HG03460 (cell line): ENCODE measurements at regions not wholly inside any gene's neighbourhood (a gene's known extent, or its start where the extent isn't known, plus 50 kb on each side); places are given as distances from the start of the nearest gene placed in this dataset.

Experiments
- ATAC-seq: cut with Tn5 transposase; IDR thresholded peaks from one replicate; pipeline ENCODE4 v1.9.1; 2021; ENCODE audit not compliant: unreplicated experiment

DNA sequence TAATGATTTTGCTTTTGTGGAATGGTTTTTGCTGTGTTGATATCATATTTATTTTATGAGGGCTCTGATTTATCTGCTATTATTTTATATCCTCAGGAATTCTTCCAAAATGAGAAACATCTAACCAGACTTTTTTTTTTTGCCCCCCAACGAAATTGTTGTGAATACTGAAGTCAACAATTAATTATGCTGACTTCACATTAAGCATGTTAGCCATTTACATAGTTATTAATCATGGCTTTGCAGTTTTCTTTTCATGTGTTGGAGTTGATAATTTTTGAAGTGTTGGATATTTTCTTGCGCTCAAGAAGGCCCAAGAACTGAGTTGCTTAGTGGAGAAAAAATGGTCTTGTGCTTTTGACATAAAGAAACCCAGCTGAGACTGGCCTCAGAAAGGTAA, 246.6 kb upstream of the CRY1 start:
- ATAC-seq = no peak

DNA sequence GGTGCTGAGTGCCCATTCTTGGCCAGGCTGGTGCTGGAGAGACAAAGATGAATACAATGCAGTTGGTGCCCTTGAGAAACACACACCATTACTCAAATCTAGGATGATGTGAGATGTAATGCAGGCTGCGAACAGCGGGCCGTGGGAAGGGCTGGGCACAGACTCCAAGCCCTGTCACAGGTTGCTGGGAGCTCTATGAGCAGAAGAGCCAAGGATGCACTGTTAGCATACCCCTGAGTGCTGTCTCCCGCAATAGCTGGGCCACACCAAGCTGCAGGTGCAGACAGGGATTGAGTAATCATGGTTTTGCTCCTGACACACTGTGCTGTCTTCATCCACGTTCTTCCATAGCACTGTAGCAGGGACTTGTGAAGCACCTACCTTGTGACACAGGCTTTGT, 247.5 kb upstream of the CRY1 start:
- no peak for ATAC-seq

GRCh38 chr12:107344035-107344808, 250.9 kb upstream of the CRY1 start:
- no peak for ATAC-seq

DNA sequence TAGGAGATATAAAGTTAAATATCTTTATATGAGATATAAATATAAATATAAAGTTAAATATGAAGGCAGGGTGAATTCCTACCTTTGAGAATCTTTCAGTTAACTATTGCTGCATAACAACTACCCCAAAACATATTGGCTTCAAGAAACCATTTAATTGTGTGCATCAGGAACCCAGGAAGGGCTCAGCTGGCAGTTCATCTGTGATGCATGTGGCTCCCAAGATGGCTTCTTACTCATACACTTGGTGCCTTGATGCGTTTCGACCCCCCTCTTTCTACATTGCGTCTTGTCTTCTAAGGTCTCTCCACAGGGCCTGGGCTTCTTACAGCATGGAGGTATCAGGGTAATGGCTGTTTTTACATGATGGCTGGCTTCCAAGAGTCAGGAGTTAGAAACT, 253.9 kb upstream of the CRY1 start:
- ATAC-seq = no peak

DNA sequence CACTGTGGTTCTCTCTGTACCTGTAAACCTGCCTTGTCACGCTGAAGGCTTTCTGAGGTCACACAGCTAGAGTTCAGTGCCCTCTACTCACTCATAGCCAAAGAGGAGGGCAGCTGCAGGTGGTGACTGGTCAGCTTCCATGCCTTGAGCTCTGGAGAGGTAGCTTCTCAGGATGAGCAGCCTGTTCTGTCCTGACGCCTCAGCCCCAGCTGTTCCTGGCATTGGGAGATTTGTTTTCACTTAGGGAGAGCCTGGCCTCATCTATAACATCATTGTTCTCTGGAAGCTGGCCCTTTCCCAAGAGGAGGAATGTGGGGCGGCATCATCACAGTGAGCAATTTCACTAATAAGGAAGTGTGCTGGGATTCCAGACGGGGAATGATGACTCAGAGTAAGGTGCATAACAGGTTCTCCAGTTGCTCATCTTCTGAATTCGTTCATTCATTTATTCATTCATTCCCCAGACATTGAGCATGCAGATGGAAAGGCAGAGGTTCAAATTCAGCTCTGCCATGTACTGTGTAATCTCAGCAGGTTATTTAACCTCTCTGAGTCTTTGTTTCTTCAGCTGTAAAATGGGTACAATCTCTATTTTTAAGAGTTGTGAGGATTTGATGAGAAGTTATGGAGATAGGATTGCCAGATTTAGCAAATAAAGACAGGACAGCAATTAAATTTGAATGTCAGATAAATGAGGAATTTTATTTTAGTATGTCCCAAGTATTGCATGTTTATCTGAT, 255.8 kb upstream of the CRY1 start:
- no peak for ATAC-seq

DNA sequence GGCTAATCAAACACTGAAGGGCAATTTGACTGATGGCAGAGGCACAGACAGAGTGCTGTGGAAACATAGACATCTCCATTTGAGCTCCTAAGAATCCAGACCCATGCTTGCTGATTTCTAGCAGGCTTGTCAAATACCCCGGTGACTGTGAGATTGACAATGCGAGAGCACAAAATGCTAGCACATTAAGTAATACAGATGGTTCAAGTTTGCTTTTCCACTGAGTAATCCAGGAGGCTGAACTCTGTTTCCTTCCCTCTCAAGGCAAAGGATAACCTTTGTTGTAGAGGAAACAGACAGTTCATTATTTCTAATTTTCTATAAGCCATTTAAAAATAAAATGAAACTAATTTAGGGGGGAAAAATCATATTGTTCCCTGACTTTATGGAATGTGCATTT, 256.5 kb upstream of the CRY1 start:
- ATAC-seq = no peak

- no peak for ATAC-seq
Measured at GRCh38 chr12:107351109-107351508, 257.8 kb upstream of the CRY1 start.

GRCh38 chr12:107351713-107352112, 258.4 kb upstream of the CRY1 start:
- no peak for ATAC-seq

GRCh38 chr12:107352347-107353081, 259.2 kb upstream of the CRY1 start:
- no peak for ATAC-seq

GRCh38 chr12:107353312-107353711, 260.0 kb upstream of the CRY1 start:
- no peak for ATAC-seq

- no peak for ATAC-seq
Measured at GRCh38 chr12:107355004-107355565, 261.7 kb upstream of the CRY1 start.

GRCh38 chr12:107355612-107356011, 262.3 kb upstream of the CRY1 start:
- no peak for ATAC-seq

- ATAC-seq = no peak
Measured at GRCh38 chr12:107356266-107356936, 263.1 kb upstream of the CRY1 start.

GRCh38 chr12:107356937-107357295, 263.6 kb upstream of the CRY1 start:
- no peak for ATAC-seq

DNA sequence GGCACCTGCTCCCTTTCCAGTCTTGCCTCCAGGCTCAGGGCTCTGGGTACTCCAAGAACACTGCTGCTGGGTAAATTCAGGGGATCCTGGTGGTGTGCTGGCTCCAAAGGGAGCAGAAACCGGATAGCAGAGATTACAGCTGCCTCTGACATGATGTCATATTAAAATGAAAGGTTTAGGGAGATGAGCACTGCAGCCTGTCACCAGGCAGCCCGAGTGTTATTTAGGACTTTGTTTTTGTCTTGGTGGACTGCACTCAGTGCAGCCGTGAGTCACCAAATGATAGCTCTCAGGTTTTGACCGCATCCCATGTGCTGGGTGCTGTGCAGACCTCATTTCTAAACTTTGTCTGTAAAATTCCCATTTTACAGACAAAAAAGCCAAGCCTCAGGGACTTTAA, 266.0 kb upstream of the CRY1 start:
- no peak for ATAC-seq

DNA sequence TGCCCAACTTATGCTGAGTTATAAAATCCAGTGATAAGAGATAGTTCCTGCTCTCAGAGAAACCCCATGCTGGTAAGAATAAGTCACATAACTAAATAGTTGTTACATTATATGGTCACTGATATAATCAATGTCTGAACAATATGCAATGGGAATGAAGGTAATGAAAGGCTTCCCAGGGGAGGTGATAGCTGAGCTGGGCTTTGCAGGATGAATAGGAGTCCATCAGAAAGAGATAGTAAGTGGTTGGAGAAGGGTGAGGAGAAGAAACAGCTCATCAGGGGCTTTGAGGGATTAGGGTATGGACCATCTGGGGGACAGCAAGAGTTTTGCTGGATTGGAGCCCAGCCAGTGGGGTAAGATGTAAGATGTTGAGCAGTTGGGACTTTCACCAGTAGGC, 266.7 kb upstream of the CRY1 start:
- no peak for ATAC-seq

- no peak for ATAC-seq
Measured at GRCh38 chr12:107360482-107360881, 267.1 kb upstream of the CRY1 start.

DNA sequence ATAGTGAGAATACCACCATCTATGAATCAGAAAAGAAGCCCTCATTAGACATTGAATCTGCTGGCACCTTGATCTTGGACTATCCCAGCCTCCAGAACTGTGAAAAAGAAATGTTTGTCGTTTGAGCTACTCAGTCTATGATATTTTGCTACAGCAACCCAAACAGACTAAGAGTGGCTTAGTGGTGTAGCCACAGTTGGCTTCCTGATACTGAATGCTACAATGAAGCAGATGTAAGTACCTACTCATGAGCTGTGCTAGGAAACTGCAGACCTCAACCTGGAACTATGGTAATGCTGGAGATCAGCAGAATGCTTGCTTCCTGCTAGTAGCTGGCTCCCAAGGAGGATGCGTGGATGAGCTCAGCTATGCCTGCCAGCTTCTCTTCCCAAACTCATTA, 268.6 kb upstream of the CRY1 start:
- no peak for ATAC-seq

DNA sequence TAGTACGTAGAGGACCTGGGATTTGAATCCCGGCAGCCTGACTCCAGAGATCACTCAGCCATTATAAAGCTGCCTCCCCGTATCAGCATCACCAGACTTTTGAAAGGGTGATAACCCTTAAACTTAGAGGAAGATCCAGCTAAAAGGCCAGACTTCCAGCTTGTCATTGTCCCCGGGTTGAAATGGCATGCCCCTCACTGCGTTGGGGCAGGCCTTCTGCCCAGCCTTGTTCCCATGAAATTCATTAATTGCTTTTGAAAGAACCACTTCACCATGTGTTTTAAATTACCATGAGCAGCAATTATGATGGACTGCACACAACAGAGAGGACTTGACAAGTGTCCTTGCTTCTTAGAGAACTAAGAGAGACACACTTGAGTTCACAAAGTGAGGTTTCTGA, 269.6 kb upstream of the CRY1 start:
- no peak for ATAC-seq

DNA sequence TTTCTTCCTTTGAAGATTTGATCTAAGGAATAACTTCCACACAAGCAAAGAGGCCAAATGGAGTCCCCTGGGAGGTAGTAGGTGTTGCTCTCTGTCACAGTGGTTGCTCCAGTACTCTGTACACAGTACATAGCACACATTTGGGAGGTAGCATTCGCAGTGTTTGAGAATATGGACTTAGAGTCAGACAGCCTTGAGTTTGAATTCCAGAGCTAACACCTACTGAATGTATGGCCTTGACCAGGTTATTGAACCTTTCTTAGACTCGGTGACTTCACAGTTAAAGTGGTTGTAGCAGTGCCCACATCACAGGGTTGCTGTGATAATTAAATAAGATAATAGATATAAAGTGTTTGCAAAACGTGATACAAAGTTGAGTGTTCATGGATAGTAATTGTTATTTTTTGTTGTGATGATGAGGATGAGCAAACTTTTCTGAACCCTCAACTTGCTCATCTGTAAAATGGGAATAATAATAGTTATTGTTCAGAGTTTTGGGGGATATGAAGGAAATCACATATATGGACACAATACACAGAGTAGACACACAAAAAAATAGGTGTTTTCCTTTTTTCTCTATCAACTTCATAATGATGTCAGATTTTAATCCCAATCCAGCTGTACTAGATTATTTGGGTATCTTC, 271.6 kb upstream of the CRY1 start:
- no peak for ATAC-seq

DNA sequence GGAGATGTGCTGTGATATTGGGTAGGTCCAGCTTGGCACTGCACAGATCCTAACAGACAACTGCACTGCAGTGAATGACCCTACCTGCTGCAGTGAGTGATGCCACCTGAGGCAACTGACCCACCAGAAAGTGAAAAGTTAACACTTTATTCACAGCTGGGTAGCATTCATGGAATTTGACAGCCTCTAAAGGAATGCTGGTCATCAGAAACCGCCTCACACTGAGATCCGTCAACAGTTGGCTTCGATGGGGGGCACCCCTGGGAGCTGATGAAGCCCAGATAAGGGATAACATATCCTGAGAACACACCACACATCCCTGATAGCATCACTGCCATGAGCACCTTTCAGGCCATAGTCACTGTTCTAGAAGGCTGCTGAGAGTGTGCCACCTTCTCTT, 272.4 kb upstream of the CRY1 start:
- ATAC-seq = no peak
